GM23338 (cell line): ENCODE measurements at regions not wholly inside any gene's neighbourhood (a gene's known extent, or its start where the extent isn't known, plus 50 kb on each side); places are given as distances from the start of the nearest gene placed in this dataset.

Experiments used
- ATAC-seq: fragments of 200-7000 bp; cut with Tn5 transposase; 3 replicates; pipeline ENCODE4 v1.9.1; 2020
- DNase-seq: peaks from one replicate; pipeline ENCODE4 v3.0.0-alpha.2; 2015; ENCODE audit warnings: low spot score
- H2AFZ ChIP-seq: fragments of 200-600 bp; sonication (generic); 2 replicates; pipeline ENCODE4 v1.8.0; 2016; ENCODE audit warnings: antibody characterized with exemption, mild to moderate bottlenecking, moderate library complexity
- H3F3A ChIP-seq: fragments of 200-600 bp; sonication (generic); replicated peaks from 2 replicates; pipeline ENCODE4 v1.8.0; 2017; ENCODE audit warnings: antibody characterized with exemption, mixed run types, low read depth
- H3K27ac ChIP-seq: fragments of 200-600 bp; sonication (generic); 2 replicates; pipeline ENCODE4 v1.6.1; 2016; ENCODE audit warnings: low read depth
- H3K27me3 ChIP-seq: fragments of 200-600 bp; sonication (generic); 2 replicates; pipeline ENCODE4 v1.8.0; 2016; ENCODE audit warnings: mild to moderate bottlenecking, mixed run types, moderate library complexity; ENCODE audit not compliant: insufficient read depth
- H3K36me3 ChIP-seq: fragments of 200-600 bp; sonication (generic); 2 replicates; pipeline ENCODE4 v1.8.0; 2016; ENCODE audit warnings: mild to moderate bottlenecking; ENCODE audit not compliant: insufficient read depth
- H3K4me1 ChIP-seq: fragments of 200-600 bp; sonication (generic); 2 replicates; pipeline ENCODE4 v1.8.0; 2016; ENCODE audit warnings: mild to moderate bottlenecking, moderate library complexity; ENCODE audit not compliant: insufficient read depth
- H3K4me2 ChIP-seq: fragments of 200-600 bp; sonication (generic); 2 replicates; pipeline ENCODE4 v1.7.1; 2017; ENCODE audit warnings: mixed run types
- H3K4me3 ChIP-seq: fragments of 200-600 bp; sonication (generic); 2 replicates; pipeline ENCODE4 v1.6.1; 2016; ENCODE audit warnings: mixed run types
- H3K79me2 ChIP-seq: fragments of 200-600 bp; sonication (generic); replicated peaks from 2 replicates; pipeline ENCODE4 v1.8.0; 2017; ENCODE audit warnings: mild to moderate bottlenecking; ENCODE audit not compliant: insufficient read depth
- H3K9me2 ChIP-seq: fragments of 200-600 bp; sonication (generic); 2 replicates; pipeline ENCODE4 v1.8.0; 2017; ENCODE audit not compliant: insufficient read depth
- H4K20me1 ChIP-seq: fragments of 200-600 bp; sonication (generic); replicated peaks from 2 replicates; pipeline ENCODE4 v1.8.0; 2017; ENCODE audit warnings: mild to moderate bottlenecking; ENCODE audit not compliant: insufficient read depth
- H3K27ac Mint-ChIP-seq: 2 replicates; pipeline ENCODE4 v1.8.0; 2020; ENCODE audit warnings: inconsistent platforms, mild to moderate bottlenecking, moderate library complexity, mixed read lengths
- H3K27me3 Mint-ChIP-seq: 3 replicates; pipeline ENCODE4 v1.8.0; 2022; ENCODE audit warnings: low read depth, mild to moderate bottlenecking, moderate library complexity, mixed read lengths, inconsistent platforms; ENCODE audit not compliant: insufficient read depth, poor library complexity
- H3K36me3 Mint-ChIP-seq: 3 replicates; pipeline ENCODE4 v1.8.0; 2021; ENCODE audit warnings: low read depth, mild to moderate bottlenecking, inconsistent platforms, moderate library complexity, mixed read lengths
- H3K4me1 Mint-ChIP-seq: 3 replicates; pipeline ENCODE4 v1.8.0; 2020; ENCODE audit warnings: mild to moderate bottlenecking, inconsistent platforms, mixed read lengths
- H3K4me3 Mint-ChIP-seq: 3 replicates; pipeline ENCODE4 v1.8.0; 2021; ENCODE audit warnings: moderate library complexity, mild to moderate bottlenecking, inconsistent platforms, mixed read lengths
- H3K9me3 Mint-ChIP-seq: 3 replicates; pipeline ENCODE4 v1.8.0; 2020; ENCODE audit warnings: moderate library complexity, mild to moderate bottlenecking, inconsistent platforms, mixed read lengths
- CREB1 ChIP-seq: fragments of 250-450 bp; sonication (Bioruptor Pico); IDR thresholded peaks from 2 replicates; pipeline ENCODE4 v1.5.0; 2020; ENCODE audit warnings: low read depth, mild to moderate bottlenecking, moderate library complexity
- CTCF ChIP-seq, 2 experiments: fragments of 200-600 bp in 1 of 2; sonication (generic) in 1 of 2; conservative IDR thresholded peaks; 2 replicates each; pipeline versions ENCODE4 v1.5.1 to v1.6.1; 2016 to 2017; ENCODE audit warnings: antibody characterized with exemption in 2 of 2, low read depth in 2 of 2, mild to moderate bottlenecking in 2 of 2, moderate library complexity in 1 of 2
- ETS1 ChIP-seq: IDR thresholded peaks from 2 replicates; pipeline ENCODE4 v1.6.1; 2016; ENCODE audit warnings: antibody characterized with exemption
- EZH2 ChIP-seq: fragments of 200-600 bp; sonication (generic); IDR thresholded peaks from one replicate; pipeline ENCODE4 v1.8.0; 2017; ENCODE audit warnings: antibody characterized with exemption, mild to moderate bottlenecking, low read depth; ENCODE audit not compliant: unreplicated experiment
- EZH2phosphoT487 ChIP-seq: fragments of 200-600 bp; sonication (generic); IDR thresholded peaks from one replicate; pipeline ENCODE4 v1.8.1; 2018; ENCODE audit warnings: antibody characterized with exemption; ENCODE audit not compliant: unreplicated experiment
- JUNB ChIP-seq: IDR thresholded peaks from one replicate; pipeline ENCODE4 v1.6.1; 2016; ENCODE audit warnings: antibody characterized with exemption; ENCODE audit not compliant: unreplicated experiment
- NANOG ChIP-seq: IDR thresholded peaks from 2 replicates; pipeline ENCODE4 v1.6.1; 2016; ENCODE audit warnings: antibody characterized with exemption, borderline replicate concordance
- POLR2AphosphoS5 ChIP-seq: IDR thresholded peaks from 2 replicates; pipeline ENCODE4 v1.6.1; 2016; ENCODE audit warnings: antibody characterized with exemption, low read depth
- REST ChIP-seq: IDR thresholded peaks from one replicate; pipeline ENCODE4 v1.6.1; 2018; ENCODE audit warnings: antibody characterized with exemption; ENCODE audit not compliant: unreplicated experiment
- STAT1 ChIP-seq: IDR thresholded peaks from one replicate; pipeline ENCODE4 v1.6.1; 2016; ENCODE audit warnings: antibody characterized with exemption; ENCODE audit not compliant: unreplicated experiment
- ZNF114 ChIP-seq: fragments of 250-450 bp; sonication (Bioruptor Pico); IDR thresholded peaks from 2 replicates; pipeline ENCODE4 v1.5.0; 2020; ENCODE audit warnings: mild to moderate bottlenecking, moderate library complexity
- ZNF331 ChIP-seq: fragments of 250-450 bp; sonication (Bioruptor Pico); IDR thresholded peaks from 2 replicates; pipeline ENCODE4 v1.5.0; 2020; ENCODE audit warnings: low read depth, mild to moderate bottlenecking, moderate library complexity
- ZNF462 ChIP-seq: fragments of 250-450 bp; sonication (Bioruptor Pico); IDR thresholded peaks from 2 replicates; pipeline ENCODE4 v1.5.0; 2020; ENCODE audit warnings: mild to moderate bottlenecking, moderate library complexity

GRCh38 chr5:164319161-164319560 lies 813.7 kb downstream of the MAT2B start:
- H3K4me3 ChIP-seq = no peak overlapping the region
- Mint-ChIP-seq H3K4me1 (no peaks in the 10 kb centered on the region), H3K36me3 (no peaks in the 10 kb centered on the region), H3K27me3 (no peaks in the 10 kb centered on the region), H3K4me3 (no peak overlapping the region), H3K27ac (no peak overlapping the region), H3K9me3 (no peaks in the 10 kb centered on the region)
- no peaks in the 10 kb centered on the region for H3K27me3 ChIP-seq
- no peak overlapping the region for H3K27ac ChIP-seq
- no peaks in the 10 kb centered on the region for H3K36me3 ChIP-seq
- H3K79me2 ChIP-seq = no peaks in the 10 kb centered on the region
- DNase-seq = no peak
- ATAC-seq = no peak
- no peaks in the 10 kb centered on the region for H3K4me1 ChIP-seq
- H2AFZ ChIP-seq = no peak overlapping the region
- H3F3A ChIP-seq = no peaks in the 10 kb centered on the region
- H4K20me1 ChIP-seq = no peaks in the 10 kb centered on the region
- no peak for TF ChIP-seq POLR2AphosphoS5
- TF ChIP-seq ZNF114 (CRISPR knock-in tag) = no peak
- TF ChIP-seq ZNF331 (CRISPR knock-in tag) = no peak
- no peak for TF ChIP-seq STAT1
- TF ChIP-seq EZH2 = no peak
- no peak for TF ChIP-seq JUNB
- TF ChIP-seq ETS1 = no peak
- TF ChIP-seq REST = no peak
- no peak for TF ChIP-seq EZH2phosphoT487
- TF ChIP-seq CREB1 (CRISPR knock-in tag) = no peak
- no peak for TF ChIP-seq ZNF462 (CRISPR knock-in tag)
- no peak for TF ChIP-seq CTCF (conservative IDR thresholded peaks at IDR 0.05; ENCODE audit: low read depth in 2 of 2)
- TF ChIP-seq NANOG = no peak
- no peak overlapping the region for H3K4me2 ChIP-seq
- H3K9me2 ChIP-seq = peaks cover 4% of the 10 kb centered on the region; the same call in 1 of the 2 replicates
